ENCODE measurements at regions not wholly inside any gene's neighbourhood (a gene's known extent, or its start where the extent isn't known, plus 50 kb on each side); places are given as distances from the start of the nearest gene placed in this dataset.

- TF ChIP-seq REST (IDR thresholded peaks at IDR 0.05) (no peak), YY1 (IDR thresholded peaks at IDR 0.05) (no peak), MAX (IDR thresholded peaks at IDR 0.05) (no peak), RAD21 (IDR thresholded peaks at IDR 0.05) (no peak), FOXA1 (IDR thresholded peaks at IDR 0.05) (no peak), GABPA (IDR thresholded peaks at IDR 0.05 in 1 of 2, conservative IDR thresholded peaks at IDR 0.05 in 1 of 2) (no peak)
Observed at GRCh38 chr7:153564391-153564790, 487.8 kb upstream of the DPP6 start (continued).

GRCh38 chr7:153566324-153566723 is 485.9 kb upstream of the DPP6 start:
- no peaks in the 10 kb centered on the region for H3K27me3 ChIP-seq (ENCODE audit: control insufficient read depth in 4 of 4, insufficient read depth in 4 of 4, low read length in 3 of 4)
- peaks cover 0 to 3% (median 2%) of the 10 kb centered on the region in 4 donors for H3K9me3 ChIP-seq (ENCODE audit: control insufficient read depth in 4 of 4, low read length in 3 of 4)
- 68% methylated on average over 6 of the region's 6 CpGs for WGBS
- no peak for DNase-seq (ENCODE audit: low spot score)
- no peaks in the 10 kb centered on the region for H3K4me1 ChIP-seq (ENCODE audit: control insufficient read depth in 4 of 4, insufficient read depth in 4 of 4, low read length in 3 of 4)
- no peaks in the 10 kb centered on the region for H3K36me3 ChIP-seq (ENCODE audit: control insufficient read depth in 4 of 4, insufficient read depth in 3 of 4, low read depth in 1 of 4, low read length in 3 of 4)
- H3K9ac ChIP-seq (ENCODE audit: low read depth in 1 of 2, low read length in 2 of 2) = no peak overlapping the region
- H3K4me3 ChIP-seq (ENCODE audit: low read depth in 1 of 3, low read length in 3 of 3) = no peak overlapping the region
- TF ChIP-seq FOXA1 (IDR thresholded peaks at IDR 0.05) (no peak), RAD21 (IDR thresholded peaks at IDR 0.05) (no peak), YY1 (IDR thresholded peaks at IDR 0.05) (no peak), MAX (IDR thresholded peaks at IDR 0.05) (no peak), EGR1 (IDR thresholded peaks at IDR 0.05; ENCODE audit: low read depth in 2 of 2) (no peak), RXRA (IDR thresholded peaks at IDR 0.05) (no peak), HNF4A (conservative IDR thresholded peaks at IDR 0.05) (no peak), ATF3 (IDR thresholded peaks at IDR 0.05) (no peak), SP1 (IDR thresholded peaks at IDR 0.05) (no peak), CTCF (IDR thresholded peaks at IDR 0.05; ENCODE audit: low read depth, low read length, missing input control) (no peak), GABPA (IDR thresholded peaks at IDR 0.05 in 1 of 2, conservative IDR thresholded peaks at IDR 0.05 in 1 of 2) (no peak), NR2F2 (IDR thresholded peaks at IDR 0.05) (no peak), FOXA2 (IDR thresholded peaks at IDR 0.05) (no peak), REST (IDR thresholded peaks at IDR 0.05) (no peak), JUND (IDR thresholded peaks at IDR 0.05) (no peak), HNF4G (IDR thresholded peaks at IDR 0.05) (no peak), ZBTB33 (IDR thresholded peaks at IDR 0.05) (no peak)
- H3K27ac ChIP-seq (ENCODE audit: low read depth in 1 of 2, low read length in 2 of 2) = no peak overlapping the region

All from liver (tissue), 8 donors.